Activated CD4-positive, alpha-beta T cell treated with anti-CD3 and anti-CD28 coated beads for 4 hours (primary cell): ENCODE measurements at regions not wholly inside any gene's neighbourhood (a gene's known extent, or its start where the extent isn't known, plus 50 kb on each side); places are given as distances from the start of the nearest gene placed in this dataset.

ENCODE experiments used
- DNase-seq, 2 donors: peaks; one replicate each; pipeline ENCODE4 v3.0.0-alpha.2; 2020

DNA sequence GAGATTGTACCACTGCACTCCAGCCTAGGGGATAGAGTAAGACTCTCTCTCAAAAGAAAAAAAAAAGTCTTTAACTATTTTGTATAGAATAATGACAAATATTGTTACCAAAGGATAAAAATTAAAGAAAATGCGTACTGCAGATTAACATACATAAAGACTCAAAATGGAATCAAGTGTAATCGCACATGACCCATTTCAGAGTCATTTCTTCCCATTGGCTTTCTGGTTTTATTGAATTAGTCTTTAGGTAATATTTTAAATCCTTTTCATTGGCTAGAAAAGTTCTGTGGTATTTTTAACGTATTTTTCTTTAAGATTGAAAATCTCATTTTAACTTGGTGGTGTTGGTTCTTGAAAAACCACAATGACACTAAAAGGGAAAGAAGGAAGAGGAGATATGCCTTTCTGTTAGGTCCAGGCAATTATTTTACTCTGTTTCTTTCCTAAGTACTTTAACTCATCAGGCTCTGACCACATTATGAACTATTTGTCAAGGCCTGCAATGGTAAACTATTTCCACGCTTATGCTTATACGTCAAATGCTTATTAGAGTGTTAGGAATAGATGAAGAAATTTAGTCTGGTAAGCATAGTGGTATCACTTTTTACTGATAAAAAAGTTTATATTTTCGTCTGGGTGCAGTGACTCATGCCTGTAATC lies 52.3 kb downstream of the PLEKHG1 start:
- no peak for DNase-seq

DNA sequence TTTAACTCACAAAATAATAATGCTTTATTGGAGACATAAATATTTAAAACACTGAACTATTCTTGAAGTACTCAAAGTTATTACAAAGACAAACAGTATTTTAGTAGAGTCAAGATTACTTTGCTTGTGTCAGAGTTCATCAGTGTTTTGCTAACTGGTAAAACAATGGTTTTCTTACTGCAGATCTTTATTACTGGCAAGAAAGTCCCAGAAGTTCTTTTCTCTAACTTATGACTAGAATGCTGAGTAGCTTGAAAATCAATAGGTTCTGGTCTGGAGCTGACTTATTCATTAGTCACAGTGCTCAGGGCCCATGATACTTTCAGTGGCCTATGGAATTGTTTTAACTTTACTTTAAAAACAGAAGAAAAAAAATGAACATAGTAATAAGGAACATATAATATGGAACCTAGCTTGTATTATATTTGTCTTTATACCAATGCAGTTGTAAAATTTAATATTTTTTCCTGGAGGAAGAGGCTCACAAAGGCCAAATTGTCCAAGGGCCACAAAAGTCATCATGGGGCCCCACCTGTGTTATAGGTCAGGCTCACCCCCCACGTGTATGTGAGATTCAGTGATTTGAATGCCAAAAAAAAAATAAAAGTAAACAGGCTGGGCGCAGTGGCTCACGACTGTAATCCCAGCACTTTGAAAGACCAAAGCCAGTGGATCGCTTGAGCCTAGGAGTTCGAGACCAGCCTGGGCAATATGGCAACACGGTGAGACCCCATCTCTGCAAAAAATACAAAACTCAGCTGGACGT lies 53.3 kb downstream of the PLEKHG1 start:
- no peak for DNase-seq

DNA sequence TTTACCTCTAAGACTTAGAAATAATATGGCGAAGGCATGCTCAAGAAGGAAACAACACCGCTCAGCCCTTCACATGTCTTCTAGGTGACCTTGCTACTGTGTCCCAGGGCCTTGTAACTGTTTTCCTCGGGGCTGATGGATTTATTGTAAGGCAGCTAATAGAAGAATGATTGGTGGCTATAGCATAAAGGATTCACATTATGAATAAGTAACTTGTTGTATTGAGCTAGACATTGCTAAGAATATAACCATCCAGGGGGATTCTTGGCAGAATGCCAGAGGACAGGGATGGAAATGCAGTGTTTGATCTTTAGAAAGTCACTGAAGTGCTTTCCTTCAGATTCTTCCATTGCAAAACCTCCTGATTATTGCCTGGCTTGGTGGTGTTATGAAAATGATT lies 54.9 kb downstream of the PLEKHG1 start:
- DNase-seq: no peak

DNA sequence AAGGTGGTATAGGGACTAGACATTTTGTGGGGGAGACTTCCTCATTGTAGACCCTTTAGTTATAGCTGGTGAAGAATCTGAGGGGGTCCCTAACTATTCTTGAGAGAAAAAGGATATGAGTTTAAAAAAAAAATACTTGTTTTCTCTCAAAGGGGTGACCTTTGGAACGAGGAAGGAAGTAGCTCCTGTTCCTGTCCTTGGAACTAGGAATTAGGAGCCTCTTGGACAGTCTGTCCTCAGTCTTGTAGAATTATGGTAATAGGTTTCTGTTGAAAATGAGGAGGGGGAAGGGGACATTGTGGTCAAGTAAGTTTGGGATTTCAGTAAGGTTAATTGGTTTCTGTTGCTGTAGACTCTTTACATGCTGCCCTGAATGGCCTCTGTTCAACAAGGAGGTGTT lies 56.5 kb downstream of the PLEKHG1 start:
- DNase-seq: no peak

DNA sequence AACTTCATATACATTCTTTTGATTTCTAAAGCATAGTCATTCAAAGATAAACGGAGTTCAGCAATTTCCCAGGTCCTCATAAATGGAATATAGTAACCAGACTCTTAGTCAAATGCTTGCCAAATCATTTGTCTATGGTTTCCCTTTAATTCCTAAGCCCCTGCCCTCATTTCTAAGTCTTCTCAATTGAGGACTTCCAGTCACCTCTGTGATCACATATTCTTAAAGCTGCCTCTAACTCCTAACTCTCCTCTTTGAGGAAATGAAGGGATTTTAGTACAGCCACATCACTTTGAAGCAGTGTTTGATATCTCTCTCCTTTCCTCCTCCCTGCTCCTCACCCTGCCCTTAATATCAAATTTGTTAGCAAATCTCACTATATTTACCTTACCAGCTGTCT lies 58.7 kb downstream of the PLEKHG1 start:
- no peak for DNase-seq

DNA sequence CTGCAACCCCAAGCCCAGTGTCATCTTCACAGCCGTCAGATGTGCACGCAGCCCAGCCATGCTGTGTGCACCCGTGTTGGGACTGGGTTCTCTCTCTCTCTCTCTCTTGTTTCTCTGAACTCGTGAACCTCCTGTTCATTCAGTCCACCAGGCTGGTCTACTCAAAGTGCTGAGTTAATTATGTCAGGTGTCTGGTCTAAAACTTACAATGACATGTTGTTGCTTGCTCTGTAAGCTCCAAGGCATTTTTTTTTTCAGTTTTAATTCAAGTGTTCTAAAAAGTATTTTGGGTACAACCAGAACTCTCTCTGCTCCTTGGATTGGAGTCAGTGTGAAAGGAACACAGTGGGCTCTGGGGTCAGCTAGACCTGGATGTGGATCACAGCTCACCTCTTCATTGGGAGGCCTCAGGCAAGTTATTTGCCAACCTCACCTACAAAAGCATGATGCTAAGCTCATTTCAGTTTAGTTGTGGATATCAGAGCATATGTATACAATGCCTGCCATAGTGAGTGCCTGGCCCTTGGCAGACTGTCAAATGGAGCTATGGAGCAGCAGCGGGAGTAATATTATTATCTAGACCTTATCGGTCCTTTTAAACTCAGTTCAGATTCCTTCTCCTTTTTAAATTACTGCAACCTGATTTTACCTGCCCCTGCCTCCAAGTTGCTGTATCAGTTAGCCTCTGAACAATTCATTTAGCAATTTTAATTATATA lies 59.5 kb downstream of the PLEKHG1 start:
- no peak for DNase-seq

DNA sequence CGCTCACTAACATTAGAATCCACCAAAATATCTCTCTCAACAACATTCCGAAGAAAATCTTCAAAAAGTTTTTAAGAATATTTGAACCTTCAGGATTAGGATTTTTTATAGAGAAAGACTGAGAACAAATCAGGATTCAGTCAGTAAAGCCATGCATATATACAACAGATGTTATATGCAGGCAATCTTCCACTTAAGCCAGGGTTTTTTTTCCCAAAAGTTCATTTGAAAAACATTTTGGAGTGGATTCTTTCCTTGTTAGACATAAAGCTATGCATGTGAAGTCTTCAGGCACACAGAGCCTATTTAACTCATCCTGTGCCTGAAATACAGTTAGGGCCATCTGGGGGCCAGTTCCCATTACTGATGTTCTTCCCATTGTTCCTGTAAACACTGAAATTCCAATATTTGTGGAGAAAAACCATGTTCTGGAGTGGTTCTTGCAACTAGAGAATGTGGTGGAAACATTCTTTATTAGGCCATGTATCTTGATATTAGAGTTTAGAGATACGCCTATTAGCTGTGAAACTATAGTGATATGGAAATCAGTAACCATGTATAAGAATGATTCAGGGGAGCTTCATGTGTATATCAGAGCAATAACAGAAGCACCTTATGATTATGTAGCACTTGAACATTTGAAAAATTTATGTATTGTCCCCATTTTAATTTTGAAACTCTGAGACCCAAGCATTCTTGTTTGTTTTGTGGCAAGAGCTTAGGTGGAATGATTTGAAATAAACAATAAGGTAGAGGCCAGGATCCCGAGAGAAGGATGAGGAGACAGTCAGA lies 61.7 kb downstream of the PLEKHG1 start:
- DNase-seq: no peak

DNA sequence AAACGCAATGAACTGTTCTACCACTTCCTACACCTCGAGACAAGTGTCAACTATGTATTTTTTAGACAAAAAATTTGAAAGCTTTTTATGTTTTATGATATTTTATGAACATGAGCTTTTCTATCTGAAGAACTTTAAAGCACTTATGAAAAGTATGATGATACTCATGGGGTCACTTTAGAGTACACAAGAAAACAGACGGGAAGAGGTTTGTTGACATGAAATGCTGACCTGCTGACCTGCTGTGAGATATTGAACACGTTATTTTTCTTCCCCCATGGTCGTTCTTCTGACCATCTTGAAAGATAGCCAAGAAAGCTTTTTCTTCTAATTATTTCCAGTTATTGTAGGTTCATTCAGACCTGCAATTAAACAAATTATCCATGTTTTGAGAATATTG lies 63.1 kb downstream of the PLEKHG1 start:
- DNase-seq: no peak

DNA sequence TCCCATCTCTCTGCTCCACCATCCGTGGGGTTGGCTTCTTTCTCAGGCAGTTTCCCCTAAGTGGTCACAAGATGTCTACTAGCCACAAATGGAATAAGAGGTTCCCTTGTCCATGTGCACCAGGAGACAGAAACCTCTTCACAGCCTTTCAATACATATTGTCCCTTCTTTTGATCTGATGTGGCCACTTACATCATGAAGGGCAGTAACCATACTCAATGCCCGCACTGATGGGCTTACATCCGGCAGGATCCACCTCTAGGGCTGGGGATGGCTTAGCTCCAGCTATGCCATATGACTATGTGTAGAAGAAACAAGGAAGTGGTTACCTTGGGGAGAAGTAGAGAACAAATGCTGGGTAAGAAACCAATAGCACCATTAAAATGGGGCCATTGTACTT lies 64.4 kb downstream of the PLEKHG1 start:
- DNase-seq: no peak

DNA sequence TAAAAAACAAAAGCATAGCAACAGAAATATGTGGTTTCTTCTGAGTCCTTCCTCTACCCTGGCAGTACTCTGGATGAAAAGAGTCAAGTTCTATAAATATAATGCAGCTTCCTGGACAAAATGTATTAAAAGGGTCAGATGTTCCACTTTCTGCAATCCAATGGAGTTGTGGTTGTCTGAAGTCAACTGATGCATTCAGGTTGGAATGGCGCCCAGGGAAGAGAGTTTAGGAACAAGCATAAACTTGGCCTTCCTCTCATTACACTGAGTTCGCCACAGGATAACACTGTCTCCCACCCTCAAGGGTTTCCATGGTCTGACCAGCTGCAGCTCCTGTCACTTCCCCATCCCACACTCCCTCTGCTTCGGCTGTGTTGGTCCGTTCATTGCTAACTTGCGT lies 66.4 kb downstream of the PLEKHG1 start:
- no peak for DNase-seq

DNA sequence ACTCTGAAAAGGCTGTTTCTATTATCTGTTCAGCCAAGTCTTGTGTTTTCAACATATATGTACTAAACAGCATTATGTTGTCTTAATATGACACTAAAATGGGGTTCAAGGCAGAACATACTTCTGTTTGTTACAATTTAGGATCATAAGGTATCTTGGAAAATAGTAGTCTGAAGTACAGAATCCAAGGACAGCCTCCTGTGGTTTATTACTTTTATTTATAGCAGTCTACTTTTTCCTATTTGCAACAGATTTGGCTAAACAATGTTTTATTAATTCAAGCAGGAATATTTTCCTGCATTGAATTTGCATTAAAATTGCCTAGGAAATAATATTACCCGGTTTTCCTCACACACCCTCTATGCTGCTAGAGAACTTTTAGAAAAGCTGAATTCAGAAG lies 67.7 kb downstream of the PLEKHG1 start:
- no peak for DNase-seq

DNA sequence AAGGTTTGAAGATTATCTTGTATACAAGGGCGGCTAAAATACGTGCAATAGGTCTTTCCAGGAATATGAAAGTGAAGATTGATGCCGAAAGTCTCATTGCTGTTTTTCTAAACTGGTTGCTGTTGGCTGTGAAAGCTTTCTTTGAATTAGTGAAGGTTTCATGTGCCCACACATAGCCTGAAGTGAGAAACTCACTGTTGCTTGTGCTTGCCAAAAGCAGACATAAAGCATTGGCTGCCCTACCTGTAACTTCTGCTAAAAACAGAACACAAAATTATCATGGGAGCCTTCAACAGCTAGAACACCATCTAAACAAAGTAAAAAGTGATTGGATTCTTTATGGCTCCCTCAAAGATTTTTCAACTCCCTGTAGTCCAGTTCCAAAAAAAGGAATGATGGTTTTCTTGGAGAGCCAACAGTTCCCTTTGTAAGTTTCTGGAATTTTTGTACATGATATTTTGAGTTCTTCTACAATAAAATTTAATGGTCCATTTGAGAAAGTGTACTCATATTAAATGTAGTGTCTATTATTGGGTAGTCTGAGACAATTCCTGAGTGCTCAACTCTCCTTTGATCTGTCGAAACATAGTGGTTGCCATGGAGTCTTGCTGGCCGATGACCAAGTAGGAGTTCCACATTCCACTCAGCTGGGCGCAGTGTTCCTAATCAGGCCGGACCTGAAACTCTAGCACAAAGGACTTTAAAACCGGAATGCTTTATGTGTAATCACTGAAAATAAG lies 68.5 kb downstream of the PLEKHG1 start:
- no peak for DNase-seq

DNA sequence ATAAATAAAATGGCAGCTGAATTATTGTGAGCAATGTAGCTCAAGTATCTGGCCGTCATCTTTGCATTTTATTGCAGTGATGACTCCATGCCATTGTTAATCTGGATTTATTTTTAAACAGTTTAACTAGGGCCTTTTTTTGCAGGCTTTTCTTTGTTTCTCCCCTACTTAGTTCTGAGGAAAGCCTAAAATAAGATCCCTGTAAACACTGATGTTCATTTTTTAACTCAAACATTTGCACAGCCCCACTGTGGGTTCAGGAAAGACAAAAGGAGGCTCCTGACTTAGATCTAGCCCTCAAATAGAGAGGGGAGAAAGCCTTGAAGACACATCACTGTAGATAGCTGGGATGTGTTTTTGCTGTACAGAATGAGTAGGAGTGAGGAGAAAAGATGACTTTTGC lies 69.2 kb downstream of the PLEKHG1 start:
- no peak for DNase-seq

DNA sequence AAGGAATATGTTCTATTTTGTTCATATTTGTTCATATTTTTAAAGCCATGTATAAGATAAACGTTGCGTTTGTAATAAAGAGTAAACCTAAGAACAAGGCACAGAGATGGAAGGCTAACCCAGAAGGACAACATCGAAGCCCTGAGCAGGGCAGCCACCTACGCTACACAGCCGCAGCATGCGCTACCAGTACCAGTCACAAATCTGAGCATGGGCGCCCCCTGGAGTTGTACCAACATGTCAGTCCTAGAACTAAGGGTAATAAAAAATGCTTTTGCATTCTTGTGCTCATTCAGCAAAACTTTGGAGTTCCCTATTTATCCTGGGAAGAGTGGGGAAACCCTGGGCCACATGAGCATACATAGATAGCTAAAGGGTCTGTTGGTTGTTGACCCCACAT lies 70.6 kb downstream of the PLEKHG1 start:
- no peak for DNase-seq

DNA sequence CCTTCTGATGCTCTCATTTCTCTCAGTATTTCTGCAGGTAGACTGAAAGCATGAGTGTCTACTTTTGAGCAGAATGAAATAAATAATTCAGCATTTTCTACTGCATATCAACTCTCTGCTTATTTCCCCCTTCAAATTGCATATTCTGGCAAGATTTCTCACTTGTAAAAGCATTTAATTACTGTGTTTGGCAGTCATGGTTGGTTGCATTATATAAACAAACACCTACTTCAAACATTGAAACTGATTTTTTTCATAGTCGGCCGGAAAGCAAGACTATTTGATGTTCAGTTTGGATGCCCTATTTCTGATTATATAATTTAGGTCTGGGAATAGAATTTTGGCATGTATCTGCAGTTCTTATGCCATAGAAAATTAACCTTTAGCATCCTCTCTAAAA lies 73.1 kb downstream of the PLEKHG1 start:
- no peak for DNase-seq

DNA sequence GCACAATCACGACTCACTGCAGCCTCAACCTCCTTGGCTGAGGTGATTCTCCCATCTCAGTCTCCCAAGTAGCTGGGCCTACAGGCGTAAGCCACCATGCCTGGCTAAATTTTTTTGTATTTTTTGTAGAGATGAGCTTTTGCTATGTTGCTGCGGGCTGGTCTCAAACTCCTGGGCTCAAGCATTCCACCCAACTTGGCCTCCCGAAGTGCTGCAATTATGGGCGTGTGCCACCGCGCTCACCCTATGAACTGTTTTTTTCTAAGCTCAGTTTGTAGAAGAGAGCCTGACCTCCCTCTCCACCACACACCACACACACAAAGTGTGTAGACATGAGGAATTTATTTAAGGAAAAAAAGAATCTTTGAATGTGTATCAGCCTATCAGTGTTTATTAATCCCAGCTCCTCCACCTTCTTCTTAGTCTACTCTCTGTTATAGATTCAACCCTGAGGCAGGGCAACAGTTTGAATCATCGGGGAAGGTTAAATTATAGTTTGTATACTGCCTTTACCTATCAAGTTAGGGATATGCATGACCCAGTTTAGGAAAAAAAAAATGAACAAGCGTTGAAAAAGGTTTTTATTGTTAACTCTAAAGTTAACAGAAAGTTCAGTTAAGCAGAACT lies 74.1 kb downstream of the PLEKHG1 start:
- DNase-seq: no peak

DNA sequence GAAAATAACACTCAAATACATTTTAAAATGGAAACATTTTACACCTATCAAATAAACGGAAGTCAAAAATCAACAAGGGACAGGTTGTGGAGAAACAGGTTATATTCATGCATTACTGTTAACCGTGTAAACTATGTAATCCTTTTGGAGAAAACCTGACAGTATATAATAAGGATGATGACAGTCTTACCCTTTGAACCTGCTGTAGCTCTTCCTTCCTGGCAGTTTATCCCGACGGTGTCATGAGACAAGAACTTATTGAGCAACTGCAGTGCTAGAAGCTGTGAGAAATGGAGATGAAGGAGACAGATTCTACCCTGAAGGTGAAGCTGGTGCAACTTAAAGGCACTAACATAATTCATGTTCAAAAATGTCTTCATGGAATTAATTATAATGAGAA lies 76.7 kb downstream of the PLEKHG1 start:
- no peak for DNase-seq

DNA sequence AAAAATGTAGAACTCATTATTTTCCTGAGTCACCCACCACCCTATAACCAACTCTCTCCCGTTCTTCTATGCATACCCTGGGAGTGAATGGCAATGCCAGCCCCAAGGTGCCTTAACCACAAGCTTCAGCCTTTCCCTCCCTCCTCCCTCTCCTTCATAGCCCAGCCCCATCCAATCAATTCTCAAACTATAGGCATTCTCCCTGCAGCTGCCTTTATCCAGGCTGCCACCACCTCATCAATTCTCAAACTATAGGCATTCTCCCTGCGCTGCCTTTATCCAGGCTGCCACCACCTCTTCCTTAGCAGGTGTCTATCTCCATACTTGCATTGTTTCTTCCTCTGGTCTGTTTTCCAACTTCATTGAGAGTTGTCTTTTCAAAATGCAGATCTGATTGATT lies 77.1 kb downstream of the PLEKHG1 start:
- DNase-seq: no peak

DNA sequence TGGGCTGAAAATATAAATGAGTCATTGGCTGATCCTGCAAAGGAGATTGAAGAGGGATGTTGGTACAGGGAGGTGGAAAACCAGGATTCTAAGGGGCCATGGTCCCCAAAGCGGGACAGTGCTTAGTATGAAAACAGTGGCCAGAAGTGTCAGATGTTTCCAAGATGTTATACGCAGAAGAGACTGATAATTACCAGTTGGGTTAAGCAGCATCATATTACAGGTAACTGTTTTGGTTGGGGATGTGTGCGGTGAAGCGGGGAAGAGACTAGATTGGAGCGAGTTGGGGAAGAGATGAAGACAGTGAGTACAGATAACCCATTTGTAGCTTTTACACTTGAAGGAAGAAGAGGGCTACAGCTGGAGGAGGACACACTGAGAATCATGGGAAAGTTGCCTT lies 80.8 kb downstream of the PLEKHG1 start:
- DNase-seq: no peak

DNA sequence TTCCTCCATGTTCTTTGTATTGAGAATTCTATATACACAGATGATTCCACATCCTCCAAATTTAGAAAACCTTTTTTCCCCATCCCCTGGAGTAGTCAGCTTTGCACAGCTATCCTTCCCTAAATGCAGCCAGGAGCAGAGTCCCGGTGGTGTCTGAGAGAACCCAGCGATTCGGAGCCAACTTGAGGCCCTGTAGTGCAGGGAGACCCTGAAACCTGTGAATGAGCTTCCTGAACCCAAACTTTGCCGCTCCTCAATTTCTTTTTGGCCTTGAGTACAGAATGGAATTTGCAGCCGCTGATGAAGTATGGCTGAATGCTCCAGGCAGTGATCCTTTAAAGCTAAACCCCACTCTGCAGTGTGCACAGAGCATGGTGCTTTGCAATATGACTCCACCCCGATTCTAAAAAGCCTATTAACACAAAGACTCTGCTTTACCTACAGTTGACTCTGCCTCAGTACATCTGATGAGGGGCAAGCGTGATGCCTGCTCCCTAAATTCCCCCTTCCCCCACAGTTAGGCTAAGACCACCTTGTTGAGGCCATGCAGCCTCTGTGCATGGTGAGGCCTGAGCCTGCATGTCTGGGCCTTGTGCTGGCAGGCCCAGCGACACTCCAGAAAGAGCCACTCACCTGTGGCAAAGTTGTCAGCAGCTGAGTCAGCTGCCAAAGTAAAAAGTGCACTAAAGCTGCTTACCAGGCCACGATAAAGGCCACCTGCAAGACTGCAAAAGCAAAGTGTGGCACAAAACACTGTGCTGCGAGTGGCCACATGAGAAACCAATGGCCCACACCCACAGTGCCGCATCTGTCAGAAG lies 82.1 kb downstream of the PLEKHG1 start:
- no peak for DNase-seq

DNA sequence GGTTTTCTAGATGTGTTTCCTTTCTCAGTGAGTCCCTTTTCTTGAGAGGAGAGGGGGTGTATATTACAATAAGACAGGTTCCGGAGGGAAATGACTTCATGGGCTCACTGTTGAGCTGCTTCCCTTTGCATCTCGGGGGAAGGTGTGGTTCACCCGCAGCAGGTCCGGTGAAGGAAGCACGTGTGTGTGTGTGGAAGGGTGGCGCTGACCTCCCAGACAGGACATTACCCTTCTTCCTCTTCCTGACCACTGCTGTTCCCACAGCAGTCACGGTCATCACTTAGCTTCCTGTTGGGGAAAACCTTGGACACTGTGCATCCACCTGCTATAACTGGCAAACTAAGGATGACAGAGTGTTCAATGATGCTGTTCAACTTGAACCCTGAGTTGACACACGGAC lies 83.6 kb downstream of the PLEKHG1 start:
- no peak for DNase-seq
